CD14-positive monocyte (primary cell): ENCODE measurements at regions not wholly inside any gene's neighbourhood (a gene's known extent, or its start where the extent isn't known, plus 50 kb on each side); places are given as distances from the start of the nearest gene placed in this dataset.

Source experiments
- DNase-seq, 3 donors: peaks; one replicate each; pipeline ENCODE4 v3.0.0-alpha.2; 2011 to 2022
- H2AFZ ChIP-seq: 2 replicates; pipeline ENCODE4 v1.6.0; 2012; ENCODE audit warnings: mild to moderate bottlenecking, low read depth, low read length, inconsistent platforms; ENCODE audit not compliant: insufficient read depth, poor library complexity, severe bottlenecking
- H3K27ac ChIP-seq, 2 donors: 1 replicate in 1 of 2; 2 replicates in 1 of 2; pipeline ENCODE4 v1.5.1; 2012 to 2013; ENCODE audit warnings: low read length in 2 of 2, control low read depth in 1 of 2, inconsistent platforms in 1 of 2, low read depth in 1 of 2, mild to moderate bottlenecking in 1 of 2
- H3K27me3 ChIP-seq, 2 donors: one replicate each; pipeline versions ENCODE4 v1.6.0 to v1.6.1; 2011 to 2013; ENCODE audit warnings: low read length in 2 of 2; ENCODE audit not compliant: control insufficient read depth in 2 of 2, insufficient read depth in 2 of 2
- H3K36me3 ChIP-seq, 2 donors: replicated peaks in 1 of 2; 1 replicate in 1 of 2; 2 replicates in 1 of 2; pipeline versions ENCODE4 v1.5.1 to v1.6.1; 2012 to 2013; ENCODE audit warnings: low read length in 2 of 2, control low read depth in 1 of 2, inconsistent platforms in 1 of 2, mild to moderate bottlenecking in 1 of 2; ENCODE audit not compliant: insufficient read depth in 2 of 2, control insufficient read depth in 1 of 2
- H3K4me1 ChIP-seq, 2 donors: 1 replicate in 1 of 2; 2 replicates in 1 of 2; pipeline versions ENCODE4 v1.5.1 to v1.6.1; 2012 to 2013; ENCODE audit warnings: low read length in 2 of 2, control low read depth in 1 of 2, inconsistent platforms in 1 of 2, mild to moderate bottlenecking in 1 of 2, moderate library complexity in 1 of 2; ENCODE audit not compliant: insufficient read depth in 2 of 2, control insufficient read depth in 1 of 2
- H3K4me2 ChIP-seq: replicated peaks from 2 replicates; pipeline ENCODE3; 2012; ENCODE audit warnings: low read length, moderate library complexity, mild to moderate bottlenecking; ENCODE audit not compliant: poor library complexity, severe bottlenecking; ENCODE audit errors: extremely low read depth
- H3K4me3 ChIP-seq, 3 experiments: fragments of 200-600 bp in 1 of 3; sonication (generic) in 1 of 3; replicated peaks in 1 of 3; 1 replicate in 2 of 3; 2 replicates in 1 of 3; pipeline ENCODE4 v1.5.1; 2011 to 2013; ENCODE audit warnings: low read length in 3 of 3, mild to moderate bottlenecking in 3 of 3, control low read depth in 2 of 3, low read depth in 2 of 3, inconsistent platforms in 1 of 3, moderate library complexity in 1 of 3
- H3K79me2 ChIP-seq: 2 replicates; pipeline ENCODE4 v1.6.0; 2012; ENCODE audit warnings: mild to moderate bottlenecking, control low read depth, inconsistent platforms, low read length, moderate library complexity; ENCODE audit not compliant: insufficient read depth
- H3K9ac ChIP-seq: 2 replicates; pipeline ENCODE4 v1.6.0; 2017; ENCODE audit warnings: low read length, mild to moderate bottlenecking; ENCODE audit not compliant: insufficient read depth, poor library complexity, severe bottlenecking
- H3K9me3 ChIP-seq, 2 donors: replicated peaks in 1 of 2; 1 replicate in 1 of 2; 2 replicates in 1 of 2; pipeline versions ENCODE4 v1.5.1 to v1.6.1; 2012 to 2013; ENCODE audit warnings: low read length in 2 of 2, control low read depth in 1 of 2; ENCODE audit not compliant: control insufficient read depth in 1 of 2, insufficient read depth in 1 of 2
- H4K20me1 ChIP-seq: 2 replicates; pipeline ENCODE4 v1.6.0; 2012; ENCODE audit warnings: mild to moderate bottlenecking, low read length, control low read depth, moderate library complexity; ENCODE audit not compliant: insufficient read depth
- H3K27ac Mint-ChIP-seq, 7 donors: one replicate each; pipeline ENCODE4 v1.8.0; 2020; ENCODE audit warnings: mild to moderate bottlenecking in 7 of 7, mixed read lengths in 7 of 7, moderate library complexity in 6 of 7, inconsistent platforms in 2 of 7
- H3K27me3 Mint-ChIP-seq, 3 donors: one replicate each; pipeline ENCODE4 v1.8.0; 2021 to 2022; ENCODE audit warnings: low read depth in 3 of 3, mild to moderate bottlenecking in 3 of 3, mixed read lengths in 3 of 3, moderate library complexity in 3 of 3, inconsistent platforms in 1 of 3
- H3K36me3 Mint-ChIP-seq, 2 donors: one replicate each; pipeline ENCODE4 v1.8.0; 2020; ENCODE audit warnings: mixed read lengths in 2 of 2, inconsistent platforms in 1 of 2, mild to moderate bottlenecking in 1 of 2
- H3K4me1 Mint-ChIP-seq: one replicate; pipeline ENCODE4 v1.8.0; 2020; ENCODE audit warnings: mild to moderate bottlenecking, mixed read lengths
- H3K4me3 Mint-ChIP-seq, 2 donors: one replicate each; pipeline ENCODE4 v1.8.0; 2020; ENCODE audit warnings: mild to moderate bottlenecking in 2 of 2, mixed read lengths in 2 of 2, moderate library complexity in 1 of 2
- H3K9me3 Mint-ChIP-seq, 7 donors: one replicate each; pipeline ENCODE4 v1.8.0; 2020 to 2022; ENCODE audit warnings: mixed read lengths in 7 of 7, mild to moderate bottlenecking in 6 of 7, moderate library complexity in 6 of 7, inconsistent platforms in 2 of 7
- WGBS: methylation state at CpG from one replicate; pipeline ENCODE4 v1.1.5; 2013; ENCODE audit warnings: missing lambda C conversion rate; ENCODE audit not compliant: insufficient coverage; 5-methylcytosine and 5-hydroxymethylcytosine counted together
- intact Hi-C, 2 donors: fragments of 100-400 bp; cut with micrococcal nuclease; formaldehyde crosslinking; loops; one replicate each; pipeline versions ENCODE4 v1.15.0 to v1.15.1; 2023
- TF ChIP-seq, protein P1 (sequence below): fragments of 200-600 bp; IDR thresholded peaks from one replicate; pipeline ENCODE4 v1.8.0; 2022; ENCODE audit warnings: antibody characterized with exemption, mild to moderate bottlenecking

DNA sequence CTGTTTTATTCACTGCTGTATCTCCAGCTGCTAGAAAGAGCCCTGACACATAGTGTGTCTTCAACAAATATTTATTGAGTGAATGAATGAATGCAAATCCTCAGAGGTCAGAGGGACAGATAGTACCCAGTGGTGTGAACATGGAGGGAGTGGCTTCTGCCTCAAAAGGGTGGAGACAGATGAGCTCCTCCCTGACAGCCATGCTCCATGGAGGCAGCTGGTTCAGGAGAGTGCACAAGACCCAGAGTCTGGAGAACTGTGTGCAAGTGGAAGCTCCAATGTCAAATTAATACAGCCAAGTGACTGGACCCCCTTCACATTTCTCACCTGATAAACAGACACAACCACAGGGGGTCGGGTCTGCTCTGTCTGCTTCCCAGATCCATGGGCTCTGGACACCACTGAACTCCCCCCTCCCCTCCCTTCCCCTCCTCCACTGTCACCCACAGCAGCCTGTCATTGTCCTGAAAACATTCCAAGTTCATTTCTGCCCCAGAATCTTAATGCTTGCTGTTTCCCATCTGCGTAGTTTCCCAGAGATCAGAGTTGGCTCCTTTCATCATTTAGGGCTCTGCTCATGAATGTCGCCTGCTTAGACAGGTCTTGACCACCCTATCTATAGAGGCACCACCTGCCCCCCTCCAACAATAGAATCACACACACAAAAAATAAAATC, 312.9 kb upstream of the PODXL start:
- TF ChIP-seq, protein P1, sequence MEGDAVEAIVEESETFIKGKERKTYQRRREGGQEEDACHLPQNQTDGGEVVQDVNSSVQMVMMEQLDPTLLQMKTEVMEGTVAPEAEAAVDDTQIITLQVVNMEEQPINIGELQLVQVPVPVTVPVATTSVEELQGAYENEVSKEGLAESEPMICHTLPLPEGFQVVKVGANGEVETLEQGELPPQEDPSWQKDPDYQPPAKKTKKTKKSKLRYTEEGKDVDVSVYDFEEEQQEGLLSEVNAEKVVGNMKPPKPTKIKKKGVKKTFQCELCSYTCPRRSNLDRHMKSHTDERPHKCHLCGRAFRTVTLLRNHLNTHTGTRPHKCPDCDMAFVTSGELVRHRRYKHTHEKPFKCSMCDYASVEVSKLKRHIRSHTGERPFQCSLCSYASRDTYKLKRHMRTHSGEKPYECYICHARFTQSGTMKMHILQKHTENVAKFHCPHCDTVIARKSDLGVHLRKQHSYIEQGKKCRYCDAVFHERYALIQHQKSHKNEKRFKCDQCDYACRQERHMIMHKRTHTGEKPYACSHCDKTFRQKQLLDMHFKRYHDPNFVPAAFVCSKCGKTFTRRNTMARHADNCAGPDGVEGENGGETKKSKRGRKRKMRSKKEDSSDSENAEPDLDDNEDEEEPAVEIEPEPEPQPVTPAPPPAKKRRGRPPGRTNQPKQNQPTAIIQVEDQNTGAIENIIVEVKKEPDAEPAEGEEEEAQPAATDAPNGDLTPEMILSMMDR, result no peak
- H3K9me3 Mint-ChIP-seq, result peaks cover 0 to 17% (median 10%) of the 10 kb centered on the region in 7 donors
- no peak overlapping the region for H3K27ac ChIP-seq

DNA sequence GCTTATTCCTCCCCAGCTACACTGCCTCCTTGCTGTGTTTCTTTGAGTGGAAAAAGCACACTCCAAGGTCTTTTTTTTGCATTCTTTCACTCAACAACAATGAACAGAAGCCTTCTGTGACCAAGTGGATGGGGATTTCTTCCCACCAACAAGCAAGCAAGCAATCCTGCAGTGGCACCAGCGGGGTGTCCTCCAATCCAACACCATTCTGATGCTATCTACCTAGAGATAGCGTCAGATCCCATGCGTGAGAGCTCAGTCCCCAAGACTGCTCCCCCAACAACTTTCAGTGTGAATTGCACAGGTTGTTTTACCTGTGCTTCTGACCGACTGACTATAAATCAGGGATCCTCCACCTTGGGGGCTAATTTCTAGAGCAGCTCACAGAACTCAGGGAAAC, 311.0 kb upstream of the PODXL start:
- H3K27ac ChIP-seq, result no peak overlapping the region
- Mint-ChIP-seq H3K27ac (no peak overlapping the region), H3K27me3 (peaks cover 0 to 7% (median 4%) of the 10 kb centered on the region in 3 donors), H3K36me3 (no peaks in the 10 kb centered on the region), H3K4me3 (no peak overlapping the region), H3K4me1 (no peaks in the 10 kb centered on the region), H3K9me3 (peaks cover 0 to 15% (median 10%) of the 10 kb centered on the region in 7 donors)
- no peaks in the 10 kb centered on the region for H3K36me3 ChIP-seq
- H3K4me2 ChIP-seq, result no peak overlapping the region
- H3K4me1 ChIP-seq, result no peaks in the 10 kb centered on the region
- H3K9ac ChIP-seq, result no peak overlapping the region
- intact Hi-C loops, result no loop called here
- DNase-seq, result no peak
- H3K27me3 ChIP-seq, result no peaks in the 10 kb centered on the region
- H3K4me3 ChIP-seq, result no peak overlapping the region
- H3K9me3 ChIP-seq, result no peaks in the 10 kb centered on the region
- no peaks in the 10 kb centered on the region for H4K20me1 ChIP-seq
- no peaks in the 10 kb centered on the region for H3K79me2 ChIP-seq
- H2AFZ ChIP-seq, result no peak overlapping the region
- TF ChIP-seq, protein P1, result no peak
- WGBS, result 81% methylated on average over 3 of the region's 4 CpGs

More for the DNA sequence above, 312.9 kb upstream of the PODXL start:
- Histone ChIP-seq H3K36me3 (no peaks in the 10 kb centered on the region), H2AFZ (no peak overlapping the region), H3K9me3 (no peaks in the 10 kb centered on the region), H3K4me3 (no peak overlapping the region), H3K4me2 (no peak overlapping the region), H3K27me3 (no peaks in the 10 kb centered on the region), H3K4me1 (no peaks in the 10 kb centered on the region), H4K20me1 (no peaks in the 10 kb centered on the region), H3K9ac (no peak overlapping the region), H3K79me2 (no peaks in the 10 kb centered on the region)
- H3K4me3 Mint-ChIP-seq, result no peak overlapping the region
- H3K27me3 Mint-ChIP-seq, result peaks cover 0 to 5% (median 2%) of the 10 kb centered on the region in 3 donors
- intact Hi-C loops, result no loop called here
- no peaks in the 10 kb centered on the region for H3K36me3 Mint-ChIP-seq
- DNase-seq, result no peak
- H3K27ac Mint-ChIP-seq, result no peak overlapping the region
- WGBS, result 79% methylated on average over 3 of the region's 3 CpGs
- no peaks in the 10 kb centered on the region for H3K4me1 Mint-ChIP-seq
